ENCODE measurements at regions not wholly inside any gene's neighbourhood (a gene's known extent, or its start where the extent isn't known, plus 50 kb on each side); places are given as distances from the start of the nearest gene placed in this dataset.

DNA sequence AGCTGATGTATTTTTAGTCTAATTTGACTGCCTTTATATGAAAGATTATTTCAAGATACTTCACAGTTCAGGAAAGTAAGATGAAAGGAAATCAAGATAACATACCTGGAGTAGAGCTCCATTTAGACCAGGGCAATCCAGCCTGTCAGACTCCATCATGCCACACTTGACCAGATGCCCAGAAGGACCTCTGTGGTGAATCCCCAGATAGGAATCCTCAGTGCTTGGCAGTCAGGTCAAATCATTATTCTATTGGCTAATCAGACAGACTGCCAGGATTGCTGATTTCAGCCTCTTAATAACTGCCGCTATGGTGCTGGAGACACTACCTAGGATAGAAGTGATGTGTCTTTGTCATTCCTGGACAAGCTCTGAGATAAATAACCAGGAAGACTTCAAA lies 404.2 kb downstream of the STK39 start:
- TF ChIP-seq, protein P1, sequence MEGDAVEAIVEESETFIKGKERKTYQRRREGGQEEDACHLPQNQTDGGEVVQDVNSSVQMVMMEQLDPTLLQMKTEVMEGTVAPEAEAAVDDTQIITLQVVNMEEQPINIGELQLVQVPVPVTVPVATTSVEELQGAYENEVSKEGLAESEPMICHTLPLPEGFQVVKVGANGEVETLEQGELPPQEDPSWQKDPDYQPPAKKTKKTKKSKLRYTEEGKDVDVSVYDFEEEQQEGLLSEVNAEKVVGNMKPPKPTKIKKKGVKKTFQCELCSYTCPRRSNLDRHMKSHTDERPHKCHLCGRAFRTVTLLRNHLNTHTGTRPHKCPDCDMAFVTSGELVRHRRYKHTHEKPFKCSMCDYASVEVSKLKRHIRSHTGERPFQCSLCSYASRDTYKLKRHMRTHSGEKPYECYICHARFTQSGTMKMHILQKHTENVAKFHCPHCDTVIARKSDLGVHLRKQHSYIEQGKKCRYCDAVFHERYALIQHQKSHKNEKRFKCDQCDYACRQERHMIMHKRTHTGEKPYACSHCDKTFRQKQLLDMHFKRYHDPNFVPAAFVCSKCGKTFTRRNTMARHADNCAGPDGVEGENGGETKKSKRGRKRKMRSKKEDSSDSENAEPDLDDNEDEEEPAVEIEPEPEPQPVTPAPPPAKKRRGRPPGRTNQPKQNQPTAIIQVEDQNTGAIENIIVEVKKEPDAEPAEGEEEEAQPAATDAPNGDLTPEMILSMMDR (IDR thresholded peaks at IDR 0.05; ENCODE audit: borderline replicate concordance, extremely low read depth, low read length, poor library complexity, severe bottlenecking) = no peak
- no peak for TF ChIP-seq EZH2 (IDR thresholded peaks at IDR 0.05; ENCODE audit: borderline replicate concordance, low read depth, low read length, severe bottlenecking)
